H9 (cell line): ENCODE measurements at regions not wholly inside any gene's neighbourhood (a gene's known extent, or its start where the extent isn't known, plus 50 kb on each side); places are given as distances from the start of the nearest gene placed in this dataset.

Experiments used
- DNase-seq: peaks from one replicate; pipeline ENCODE4 v3.0.0-alpha.2; 2017
- H2AFZ ChIP-seq: one replicate; pipeline ENCODE4 v1.6.1; 2013; ENCODE audit warnings: mild to moderate bottlenecking, low read length, control low read depth, moderate library complexity
- H2AK5ac ChIP-seq: 2 replicates; pipeline ENCODE4 v1.6.1; 2013; ENCODE audit warnings: low read length, control low read depth, mixed read lengths; ENCODE audit not compliant: insufficient read length
- H2BK120ac ChIP-seq: one replicate; pipeline ENCODE4 v1.6.1; 2013; ENCODE audit warnings: low read depth, mild to moderate bottlenecking, low read length, control low read depth, inconsistent platforms; ENCODE audit not compliant: poor library complexity, severe bottlenecking
- H2BK12ac ChIP-seq: 2 replicates; pipeline ENCODE4 v1.6.1; 2013; ENCODE audit warnings: low read length, control low read depth, mixed read lengths, low read depth; ENCODE audit not compliant: insufficient read length
- H2BK15ac ChIP-seq: 2 replicates; pipeline ENCODE4 v1.6.1; 2013; ENCODE audit warnings: low read depth, low read length, control low read depth
- H2BK20ac ChIP-seq: one replicate; pipeline ENCODE4 v1.6.1; 2013; ENCODE audit warnings: low read depth, mild to moderate bottlenecking, low read length, control low read depth, inconsistent platforms; ENCODE audit not compliant: poor library complexity, severe bottlenecking
- H2BK5ac ChIP-seq: 2 replicates; pipeline ENCODE4 v1.6.1; 2013; ENCODE audit warnings: low read length, control low read depth, mixed read lengths; ENCODE audit not compliant: insufficient read length
- H3K14ac ChIP-seq: 2 replicates; pipeline ENCODE4 v1.6.1; 2013; ENCODE audit warnings: low read length, control low read depth; ENCODE audit not compliant: insufficient read depth
- H3K18ac ChIP-seq: 2 replicates; pipeline ENCODE4 v1.6.1; 2013; ENCODE audit warnings: low read depth, mild to moderate bottlenecking, mixed read lengths, low read length, control low read depth; ENCODE audit not compliant: insufficient read length
- H3K23ac ChIP-seq: 2 replicates; pipeline ENCODE4 v1.6.1; 2013; ENCODE audit warnings: low read length, control low read depth, mixed read lengths, low read depth; ENCODE audit not compliant: insufficient read length
- H3K23me2 ChIP-seq: 2 replicates; pipeline ENCODE4 v1.6.1; 2013; ENCODE audit warnings: low read depth, mild to moderate bottlenecking, mixed read lengths, low read length, control low read depth; ENCODE audit not compliant: insufficient read length, poor library complexity, severe bottlenecking
- H3K27ac ChIP-seq: 2 replicates; pipeline ENCODE4 v1.5.1; 2013; ENCODE audit warnings: low read length, control low read depth, mixed read lengths, low read depth; ENCODE audit not compliant: insufficient read length
- H3K27me3 ChIP-seq: 2 replicates; pipeline ENCODE4 v1.6.1; 2013; ENCODE audit warnings: low read length, control low read depth, inconsistent platforms; ENCODE audit not compliant: insufficient read depth
- H3K4ac ChIP-seq: 2 replicates; pipeline ENCODE4 v1.6.1; 2013; ENCODE audit warnings: low read depth, mild to moderate bottlenecking, control low read depth, inconsistent platforms, low read length, moderate library complexity
- H3K4me1 ChIP-seq: 2 replicates; pipeline ENCODE4 v1.6.1; 2013; ENCODE audit warnings: low read length, control low read depth, inconsistent platforms; ENCODE audit not compliant: insufficient read depth
- H3K4me2 ChIP-seq: 2 replicates; pipeline ENCODE4 v1.6.1; 2013; ENCODE audit warnings: low read length, control low read depth, mixed read lengths; ENCODE audit not compliant: insufficient read length, insufficient read depth
- H3K56ac ChIP-seq: 2 replicates; pipeline ENCODE4 v1.6.1; 2013; ENCODE audit warnings: low read depth, mild to moderate bottlenecking, mixed read lengths, low read length, control low read depth; ENCODE audit not compliant: insufficient read length
- H3K79me1 ChIP-seq: 2 replicates; pipeline ENCODE4 v1.6.1; 2013; ENCODE audit warnings: low read depth, mild to moderate bottlenecking, moderate library complexity, low read length, control low read depth, inconsistent platforms; ENCODE audit not compliant: insufficient read depth, poor library complexity, severe bottlenecking
- H3K79me2 ChIP-seq: 2 replicates; pipeline ENCODE4 v1.6.1; 2013; ENCODE audit warnings: low read length, control low read depth, inconsistent platforms; ENCODE audit not compliant: insufficient read depth
- H3K9ac ChIP-seq: 2 replicates; pipeline ENCODE4 v1.6.1; 2013; ENCODE audit warnings: low read length, control low read depth, mixed read lengths; ENCODE audit not compliant: insufficient read length; ENCODE audit errors: extremely low read depth
- H3K9me3 ChIP-seq: one replicate; pipeline ENCODE4 v1.6.1; 2013; ENCODE audit warnings: low read depth, low read length, inconsistent platforms; ENCODE audit not compliant: control insufficient read depth
- H3T11ph ChIP-seq: one replicate; pipeline ENCODE4 v1.6.1; 2013; ENCODE audit warnings: mild to moderate bottlenecking, low read length, control low read depth, inconsistent platforms
- H4K20me1 ChIP-seq: one replicate; pipeline ENCODE4 v1.6.1; 2013; ENCODE audit not compliant: control insufficient read depth, insufficient read length, insufficient read depth
- H4K5ac ChIP-seq: 2 replicates; pipeline ENCODE4 v1.6.1; 2013; ENCODE audit warnings: low read depth, mild to moderate bottlenecking, mixed read lengths, low read length, control low read depth; ENCODE audit not compliant: insufficient read length
- H4K8ac ChIP-seq: replicated peaks from 2 replicates; pipeline ENCODE4 v1.6.1; 2013; ENCODE audit warnings: low read length, control low read depth, mixed read lengths, low read depth; ENCODE audit not compliant: insufficient read length
- H4K91ac ChIP-seq: 2 replicates; pipeline ENCODE4 v1.6.1; 2013; ENCODE audit warnings: low read depth, mild to moderate bottlenecking, moderate library complexity, mixed read lengths, low read length, control low read depth; ENCODE audit not compliant: insufficient read length
- H3K27ac Mint-ChIP-seq, 3 experiments: 2 replicates in 2 of 3; 3 replicates in 1 of 3; pipeline ENCODE4 v1.8.0; 2020 to 2021; ENCODE audit warnings: mixed read lengths in 3 of 3, mild to moderate bottlenecking in 1 of 3, moderate library complexity in 1 of 3
- H3K27me3 Mint-ChIP-seq: 2 replicates; pipeline ENCODE4 v1.8.0; 2021; ENCODE audit warnings: low read depth, mild to moderate bottlenecking, moderate library complexity, mixed read lengths
- H3K36me3 Mint-ChIP-seq, 3 experiments: 2 replicates in 2 of 3; 3 replicates in 1 of 3; pipeline ENCODE4 v1.8.0; 2020 to 2021; ENCODE audit warnings: low read depth in 3 of 3, mixed read lengths in 3 of 3; ENCODE audit not compliant: insufficient read depth in 1 of 3
- H3K4me1 Mint-ChIP-seq, 2 experiments: 2 replicates each; pipeline ENCODE4 v1.8.0; 2020; ENCODE audit warnings: mixed read lengths in 2 of 2
- H3K4me3 Mint-ChIP-seq, 2 experiments: 2 replicates in 1 of 2; 3 replicates in 1 of 2; pipeline ENCODE4 v1.8.0; 2020 to 2021; ENCODE audit warnings: mild to moderate bottlenecking in 2 of 2, mixed read lengths in 2 of 2, moderate library complexity in 1 of 2
- H3K9me3 Mint-ChIP-seq, 2 experiments: 2 replicates in 1 of 2; 3 replicates in 1 of 2; pipeline ENCODE4 v1.8.0; 2020; ENCODE audit warnings: mild to moderate bottlenecking in 2 of 2, mixed read lengths in 2 of 2, moderate library complexity in 1 of 2
- CTCF ChIP-seq: fragments of 200-600 bp; sonication (generic); conservative IDR thresholded peaks from 3 replicates; pipeline ENCODE4 v1.8.0; 2021; ENCODE audit warnings: antibody characterized with exemption, mild to moderate bottlenecking

GRCh38 chr3:81315030-81315429 is 446.4 kb downstream of the GBE1 start:
- no peaks in the 10 kb centered on the region; a peak in 1 of 7 replicates for H3K36me3 Mint-ChIP-seq
- TF ChIP-seq CTCF, result no peak
- no peak overlapping the region for H3K14ac ChIP-seq

More at GRCh38 chr3:81315030-81315429, 446.4 kb downstream of the GBE1 start:
- H3K4ac ChIP-seq, result no peak overlapping the region
- Mint-ChIP-seq H3K9me3 (peaks cover 0 to 2% of the 10 kb centered on the region in 2 experiments; a peak in 1 of 5 replicates), H3K4me1 (no peaks in the 10 kb centered on the region), H3K4me3 (no peak overlapping the region), H3K27me3 (no peaks in the 10 kb centered on the region), H3K27ac (no peak overlapping the region)
- H2BK5ac ChIP-seq, result no peak overlapping the region
- H2AK5ac ChIP-seq, result no peak overlapping the region
- H2AFZ ChIP-seq, result no peak overlapping the region
- no peak overlapping the region for H3T11ph ChIP-seq
- no peaks in the 10 kb centered on the region for H4K20me1 ChIP-seq
- no peak overlapping the region for H4K5ac ChIP-seq
- H3K9me3 ChIP-seq, result no peaks in the 10 kb centered on the region
- no peak overlapping the region for H2BK15ac ChIP-seq
- no peak overlapping the region for H4K91ac ChIP-seq
- H3K9ac ChIP-seq, result no peak overlapping the region
- H3K27ac ChIP-seq, result no peak overlapping the region
- H3K56ac ChIP-seq, result no peak overlapping the region
- H2BK12ac ChIP-seq, result no peak overlapping the region
- DNase-seq, result no peak
- no peak overlapping the region for H3K4me2 ChIP-seq
- H3K79me2 ChIP-seq, result no peaks in the 10 kb centered on the region
- no peak overlapping the region for H3K23ac ChIP-seq
- H3K4me1 ChIP-seq, result no peaks in the 10 kb centered on the region
- no peaks in the 10 kb centered on the region for H3K79me1 ChIP-seq
- no peak overlapping the region for H4K8ac ChIP-seq
- H2BK20ac ChIP-seq, result no peak overlapping the region
- no peak overlapping the region for H2BK120ac ChIP-seq
- H3K23me2 ChIP-seq, result no peaks in the 10 kb centered on the region
- H3K18ac ChIP-seq, result no peak overlapping the region
- H3K27me3 ChIP-seq, result no peaks in the 10 kb centered on the region
